ENCODE measurements at regions not wholly inside any gene's neighbourhood (a gene's known extent, or its start where the extent isn't known, plus 50 kb on each side); places are given as distances from the start of the nearest gene placed in this dataset.
"Not testable (repeated sequence)": the region's sequence is repeated elsewhere in the genome, so short reads cannot be mapped to it uniquely, and the experiment has no call there.

- not testable (repeated sequence) for H3K27ac ChIP-seq
Observed at GRCh38 chr5:71343994-71344393, 111.5 kb upstream of the BDP1 start.

- H3K27ac ChIP-seq = not testable (repeated sequence)
Observed at GRCh38 chr5:71372601-71373000, 82.8 kb upstream of the BDP1 start.

DNA sequence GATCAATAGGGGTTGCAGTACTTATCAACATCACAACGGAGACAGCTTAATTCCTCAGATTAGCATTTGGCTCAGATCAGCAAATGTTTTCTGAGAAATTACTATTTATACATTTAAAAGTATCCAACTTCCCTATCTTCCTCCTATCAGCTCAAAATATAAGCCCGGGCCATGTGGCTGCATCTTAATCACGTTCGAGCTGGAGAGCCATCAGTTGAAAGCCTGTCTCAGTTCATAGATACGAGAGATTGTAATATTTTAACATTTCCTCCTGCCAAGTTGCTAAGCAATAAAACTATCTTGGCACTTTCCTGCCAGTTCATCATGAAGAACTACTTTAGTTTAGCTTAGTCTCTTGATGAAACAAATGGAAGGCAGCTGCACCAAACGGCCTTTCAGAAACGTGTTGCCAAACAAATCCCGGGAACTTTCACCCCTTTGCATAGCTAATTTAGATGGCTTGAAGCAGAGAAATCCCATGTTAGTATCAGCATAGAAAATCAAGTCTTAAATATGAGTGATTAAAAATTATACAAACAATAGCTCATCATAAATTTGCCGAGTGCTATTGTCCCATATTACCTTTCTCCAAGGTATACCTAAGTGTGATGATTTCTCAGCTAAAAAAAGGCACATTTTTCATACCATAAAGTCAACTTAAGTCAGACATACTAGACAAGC lies 82.3 kb upstream of the BDP1 start:
- H3K27ac ChIP-seq = peak overlapping the region; percentile 75

GRCh38 chr5:71384204-71384603 lies 71.2 kb upstream of the BDP1 start:
- H3K27ac ChIP-seq = not testable (repeated sequence)

DNA sequence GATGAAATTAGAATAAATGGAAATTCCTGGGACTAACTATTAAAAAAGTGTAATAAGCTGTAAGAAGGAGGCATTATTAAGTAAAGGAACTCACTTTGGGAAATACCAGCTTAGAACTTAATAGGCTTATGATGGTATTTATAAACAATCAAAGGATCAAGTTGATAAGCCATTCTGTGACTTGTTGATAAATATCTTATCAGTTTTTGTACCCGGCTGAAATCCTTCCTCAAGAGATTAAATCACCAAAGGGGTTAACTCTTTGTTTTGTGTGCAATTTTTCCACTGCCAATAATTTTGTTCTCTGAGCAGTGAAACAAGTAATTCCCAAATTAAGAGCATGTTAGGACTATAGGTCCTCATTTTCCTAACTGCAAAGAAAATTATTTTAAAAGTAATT lies 70.7 kb upstream of the BDP1 start:
- no peak overlapping the region for H3K27ac ChIP-seq
- TF ChIP-seq, protein P1, sequence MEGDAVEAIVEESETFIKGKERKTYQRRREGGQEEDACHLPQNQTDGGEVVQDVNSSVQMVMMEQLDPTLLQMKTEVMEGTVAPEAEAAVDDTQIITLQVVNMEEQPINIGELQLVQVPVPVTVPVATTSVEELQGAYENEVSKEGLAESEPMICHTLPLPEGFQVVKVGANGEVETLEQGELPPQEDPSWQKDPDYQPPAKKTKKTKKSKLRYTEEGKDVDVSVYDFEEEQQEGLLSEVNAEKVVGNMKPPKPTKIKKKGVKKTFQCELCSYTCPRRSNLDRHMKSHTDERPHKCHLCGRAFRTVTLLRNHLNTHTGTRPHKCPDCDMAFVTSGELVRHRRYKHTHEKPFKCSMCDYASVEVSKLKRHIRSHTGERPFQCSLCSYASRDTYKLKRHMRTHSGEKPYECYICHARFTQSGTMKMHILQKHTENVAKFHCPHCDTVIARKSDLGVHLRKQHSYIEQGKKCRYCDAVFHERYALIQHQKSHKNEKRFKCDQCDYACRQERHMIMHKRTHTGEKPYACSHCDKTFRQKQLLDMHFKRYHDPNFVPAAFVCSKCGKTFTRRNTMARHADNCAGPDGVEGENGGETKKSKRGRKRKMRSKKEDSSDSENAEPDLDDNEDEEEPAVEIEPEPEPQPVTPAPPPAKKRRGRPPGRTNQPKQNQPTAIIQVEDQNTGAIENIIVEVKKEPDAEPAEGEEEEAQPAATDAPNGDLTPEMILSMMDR (conservative IDR thresholded peaks at IDR 0.05) = no peak

DNA sequence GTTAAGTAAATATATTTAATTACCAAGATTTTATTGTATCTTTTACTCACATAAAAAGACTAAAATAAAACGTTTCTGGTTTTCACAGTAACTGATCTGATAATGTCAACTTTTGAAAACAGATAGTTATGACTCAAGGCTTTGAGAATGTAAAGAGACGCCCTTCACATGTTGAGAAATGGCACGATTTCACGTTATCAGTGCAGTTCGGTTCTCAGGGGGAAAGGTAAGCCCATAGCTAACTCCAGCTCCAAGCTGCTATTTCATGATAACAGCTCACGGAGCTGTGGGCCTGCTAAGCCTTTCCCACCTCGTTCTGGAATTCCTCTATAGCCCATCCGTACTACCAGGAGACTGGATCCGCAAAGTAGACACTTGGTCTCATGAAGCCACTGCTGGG lies 70.2 kb upstream of the BDP1 start:
- H3K27ac ChIP-seq = not testable (repeated sequence)

GRCh38 chr5:71388184-71388583 lies 67.3 kb upstream of the BDP1 start:
- H3K27ac ChIP-seq = not testable (repeated sequence)

DNA sequence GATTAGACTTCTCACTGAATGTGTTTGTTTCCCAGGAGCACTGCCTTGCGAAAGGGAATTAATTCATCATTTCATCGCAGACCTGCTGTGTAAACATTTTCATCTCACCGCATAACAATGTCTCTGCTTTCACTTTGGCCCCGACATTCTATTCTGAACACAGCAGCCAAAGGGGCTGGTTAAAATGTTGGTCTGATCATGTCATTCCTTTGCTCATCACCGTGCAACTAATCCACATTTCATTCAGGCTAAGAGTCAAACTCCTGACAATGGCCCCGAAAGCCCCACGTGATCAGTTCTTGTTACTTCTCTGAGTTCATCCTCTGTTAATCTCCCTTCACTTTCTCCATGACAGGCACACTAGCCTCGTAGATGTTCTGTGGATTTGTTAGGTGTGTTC lies 57.1 kb upstream of the BDP1 start:
- not testable (repeated sequence) for H3K27ac ChIP-seq

- not testable (repeated sequence) for H3K27ac ChIP-seq
Observed at GRCh38 chr5:71398859-71399258, 56.6 kb upstream of the BDP1 start.

GRCh38 chr5:71399443-71399842 lies 56.0 kb upstream of the BDP1 start:
- not testable (repeated sequence) for H3K27ac ChIP-seq

DNA sequence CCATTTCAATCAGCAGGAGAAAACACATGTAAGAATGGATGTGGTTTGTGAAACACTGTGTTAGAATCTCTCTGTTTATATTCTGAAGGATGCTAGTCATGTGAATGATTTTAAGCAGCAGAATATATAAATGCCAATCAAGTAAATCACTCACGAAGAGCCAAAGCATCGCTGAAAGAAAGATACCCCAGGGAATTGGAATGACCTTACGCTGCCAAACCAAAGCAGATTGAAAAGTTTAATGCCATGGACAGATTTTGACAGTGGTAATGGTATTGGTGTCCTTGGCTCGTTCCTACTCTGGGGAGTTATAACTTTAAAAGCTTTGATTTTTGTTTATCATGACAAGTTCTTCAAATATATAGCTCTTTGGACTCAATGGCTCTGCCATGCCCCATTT lies 54.8 kb upstream of the BDP1 start:
- not testable (repeated sequence) for H3K27ac ChIP-seq

DNA sequence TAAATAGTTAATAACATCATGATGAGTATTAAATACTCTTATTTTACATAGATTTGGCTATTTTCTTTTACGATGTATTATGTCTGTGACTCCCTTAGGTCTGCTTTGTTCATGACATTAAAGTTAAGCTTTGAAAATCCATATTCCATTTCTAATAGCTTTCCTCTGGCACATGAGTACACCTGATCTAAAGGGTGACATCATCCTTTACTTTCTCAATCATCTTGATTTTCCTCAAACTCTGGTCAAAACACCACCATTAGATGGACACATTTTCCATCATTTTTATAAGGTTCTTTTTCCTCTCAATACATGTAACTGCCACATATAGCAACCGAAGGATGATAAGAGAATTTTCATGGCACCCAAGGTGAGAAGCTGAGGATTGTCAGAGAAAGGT lies 54.3 kb upstream of the BDP1 start:
- H3K27ac ChIP-seq = not testable (repeated sequence)

- H3K27ac ChIP-seq = not testable (repeated sequence)
Observed at GRCh38 chr5:71401564-71401963, 53.9 kb upstream of the BDP1 start.

DNA sequence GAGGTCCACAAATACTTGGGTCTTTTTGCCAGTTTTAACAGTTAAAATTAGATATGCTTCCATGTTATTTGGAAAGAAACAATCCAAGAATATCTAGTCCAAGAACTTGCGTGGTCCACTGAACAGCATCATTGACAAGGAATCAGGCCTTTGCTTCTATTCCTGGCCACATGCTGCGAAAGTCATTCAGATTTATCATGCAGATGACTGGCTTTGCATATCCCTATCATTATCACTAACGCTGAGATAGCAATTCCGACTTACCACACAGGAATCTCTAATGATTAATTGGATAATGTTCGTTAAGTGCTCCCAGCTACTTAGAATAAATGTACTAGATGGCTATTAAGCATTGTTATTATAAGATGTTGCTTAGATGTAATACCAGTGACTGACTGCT lies 51.0 kb upstream of the BDP1 start:
- not testable (repeated sequence) for H3K27ac ChIP-seq

- H3K27ac ChIP-seq = not testable (repeated sequence)
Observed at GRCh38 chr5:71404936-71405335, 50.5 kb upstream of the BDP1 start.

Measured in VCaP (cell line).